ENCODE measurements at regions not wholly inside any gene's neighbourhood (a gene's known extent, or its start where the extent isn't known, plus 50 kb on each side); places are given as distances from the start of the nearest gene placed in this dataset.

GRCh38 chr3:84806958-84807357 is 151.8 kb upstream of the CADM2 start:
- Histone ChIP-seq H3K4me3 (no peak overlapping the region), H3K27me3 (no peaks in the 10 kb centered on the region), H3K9me3 (no peaks in the 10 kb centered on the region), H3K27ac (no peak overlapping the region), H3K4me1 (no peaks in the 10 kb centered on the region), H3K36me3 (no peaks in the 10 kb centered on the region)
- no peak for TF ChIP-seq CTCF (IDR thresholded peaks at IDR 0.05)
- DNase-seq (ENCODE audit: low spot score): no peak

GRCh38 chr3:84820126-84820525 is 138.7 kb upstream of the CADM2 start:
- H3K36me3 ChIP-seq: no peaks in the 10 kb centered on the region
- H3K9me3 ChIP-seq: no peaks in the 10 kb centered on the region
- H3K27ac ChIP-seq: no peak overlapping the region
- no peak for DNase-seq (ENCODE audit: low spot score)
- TF ChIP-seq CTCF (IDR thresholded peaks at IDR 0.05): no peak
- H3K27me3 ChIP-seq: no peaks in the 10 kb centered on the region
- no peaks in the 10 kb centered on the region for H3K4me1 ChIP-seq
- no peak overlapping the region for H3K4me3 ChIP-seq

GRCh38 chr3:84820906-84821305 is 137.9 kb upstream of the CADM2 start:
- no peaks in the 10 kb centered on the region for H3K9me3 ChIP-seq
- H3K4me1 ChIP-seq: no peaks in the 10 kb centered on the region
- TF ChIP-seq CTCF (IDR thresholded peaks at IDR 0.05): no peak
- no peak for DNase-seq (ENCODE audit: low spot score)
- no peak overlapping the region for H3K4me3 ChIP-seq
- H3K36me3 ChIP-seq: no peaks in the 10 kb centered on the region
- no peaks in the 10 kb centered on the region for H3K27me3 ChIP-seq
- no peak overlapping the region for H3K27ac ChIP-seq

- no peak for DNase-seq (ENCODE audit: low spot score)
- Histone ChIP-seq H3K27ac (no peak overlapping the region), H3K4me3 (no peak overlapping the region), H3K36me3 (no peaks in the 10 kb centered on the region), H3K4me1 (no peaks in the 10 kb centered on the region), H3K27me3 (no peaks in the 10 kb centered on the region), H3K9me3 (peaks cover 0 to 4% of the 10 kb centered on the region in 2 donors)
- no peak for TF ChIP-seq CTCF (IDR thresholded peaks at IDR 0.05)
These were observed 133.0 kb upstream of the CADM2 start for GRCh38 chr3:84825817-84826216.

GRCh38 chr3:84830476-84830875 is 128.3 kb upstream of the CADM2 start:
- Histone ChIP-seq H3K4me3 (no peak overlapping the region), H3K4me1 (no peaks in the 10 kb centered on the region), H3K36me3 (no peaks in the 10 kb centered on the region), H3K9me3 (peaks cover 0 to 7% of the 10 kb centered on the region in 2 donors), H3K27ac (no peak overlapping the region), H3K27me3 (no peaks in the 10 kb centered on the region)
- TF ChIP-seq CTCF (IDR thresholded peaks at IDR 0.05): no peak
- DNase-seq (ENCODE audit: low spot score): no peak

GRCh38 chr3:84835366-84835765 is 123.4 kb upstream of the CADM2 start:
- H3K36me3 ChIP-seq: no peaks in the 10 kb centered on the region

More at GRCh38 chr3:84835366-84835765, 123.4 kb upstream of the CADM2 start:
- Histone ChIP-seq H3K9me3 (peaks cover 0 to 7% of the 10 kb centered on the region in 2 donors), H3K27me3 (no peaks in the 10 kb centered on the region), H3K4me1 (no peaks in the 10 kb centered on the region), H3K4me3 (no peak overlapping the region), H3K27ac (no peak overlapping the region)
- TF ChIP-seq CTCF (IDR thresholded peaks at IDR 0.05): no peak
- DNase-seq (ENCODE audit: low spot score): no peak

Measured in right atrium auricular region (tissue), 2 donors.